CD4-positive, alpha-beta T cell treated with Interleukin-10 for 1 hour (primary cell): ENCODE measurements at regions not wholly inside any gene's neighbourhood (a gene's known extent, or its start where the extent isn't known, plus 50 kb on each side); places are given as distances from the start of the nearest gene placed in this dataset.

ENCODE experiments used
- DNase-seq: peaks from one replicate; pipeline ENCODE4 v3.0.0-alpha.2; 2020

DNA sequence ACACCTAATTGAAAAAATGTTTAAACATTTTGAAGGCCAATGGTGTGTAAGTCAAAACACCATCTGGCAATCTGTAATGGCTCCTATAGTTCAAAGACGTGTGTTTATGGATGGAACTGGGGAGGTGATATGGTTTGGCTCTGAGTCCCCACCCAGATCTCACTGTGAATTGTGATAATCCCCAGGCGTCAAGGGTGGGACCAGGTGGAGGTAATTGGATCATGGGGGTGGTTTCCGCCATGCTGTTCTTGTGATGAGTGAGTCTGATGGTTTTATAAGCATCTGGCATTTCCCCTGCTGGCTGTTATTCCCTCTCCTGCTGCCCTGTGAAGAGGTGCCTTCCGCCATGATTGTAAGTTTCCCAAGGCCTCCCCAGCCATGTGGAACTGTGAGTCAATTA lies 52.2 kb downstream of the ADRA2C start:
- DNase-seq, result no peak

- DNase-seq, result no peak
These were observed 53.2 kb downstream of the ADRA2C start for GRCh38 chr4:3819210-3819919.

DNA sequence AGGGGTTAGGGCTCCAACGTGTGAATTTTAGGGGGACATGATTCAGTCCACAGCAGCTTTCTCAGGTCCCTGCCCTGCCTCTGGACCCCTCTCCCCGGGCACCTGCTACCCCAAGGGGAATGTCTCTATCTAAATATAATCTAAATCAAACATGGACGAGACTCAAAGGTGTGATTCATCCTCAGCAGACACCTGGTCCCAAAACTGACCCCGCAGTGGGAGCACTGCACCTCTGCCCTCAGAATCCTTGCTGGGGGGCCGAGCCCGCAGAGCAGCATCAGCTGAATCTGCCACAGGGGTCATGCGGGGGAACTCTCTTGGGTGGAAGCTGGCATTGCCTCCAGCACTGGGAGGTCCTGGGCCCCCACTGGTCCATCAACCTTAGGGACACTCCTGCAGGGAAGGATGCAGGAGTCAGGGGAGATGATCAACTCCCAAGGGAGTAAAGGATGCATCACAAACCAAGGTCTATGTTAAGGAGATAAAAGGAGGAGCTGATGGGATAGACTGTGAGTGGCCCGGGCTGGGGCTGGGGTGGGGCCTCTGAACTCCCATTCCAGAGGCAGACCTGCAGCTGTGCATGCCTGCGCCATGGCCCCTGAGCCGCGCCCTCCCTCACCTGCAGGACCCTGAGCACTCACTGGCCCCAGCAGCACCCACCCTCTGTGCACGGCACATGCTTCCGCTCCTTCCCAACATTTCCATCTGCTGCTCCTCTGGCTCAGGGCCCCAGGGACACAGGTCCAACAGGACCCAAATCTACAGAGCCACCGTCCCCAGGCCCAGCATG lies 54.0 kb downstream of the ADRA2C start:
- DNase-seq, result no peak

DNA sequence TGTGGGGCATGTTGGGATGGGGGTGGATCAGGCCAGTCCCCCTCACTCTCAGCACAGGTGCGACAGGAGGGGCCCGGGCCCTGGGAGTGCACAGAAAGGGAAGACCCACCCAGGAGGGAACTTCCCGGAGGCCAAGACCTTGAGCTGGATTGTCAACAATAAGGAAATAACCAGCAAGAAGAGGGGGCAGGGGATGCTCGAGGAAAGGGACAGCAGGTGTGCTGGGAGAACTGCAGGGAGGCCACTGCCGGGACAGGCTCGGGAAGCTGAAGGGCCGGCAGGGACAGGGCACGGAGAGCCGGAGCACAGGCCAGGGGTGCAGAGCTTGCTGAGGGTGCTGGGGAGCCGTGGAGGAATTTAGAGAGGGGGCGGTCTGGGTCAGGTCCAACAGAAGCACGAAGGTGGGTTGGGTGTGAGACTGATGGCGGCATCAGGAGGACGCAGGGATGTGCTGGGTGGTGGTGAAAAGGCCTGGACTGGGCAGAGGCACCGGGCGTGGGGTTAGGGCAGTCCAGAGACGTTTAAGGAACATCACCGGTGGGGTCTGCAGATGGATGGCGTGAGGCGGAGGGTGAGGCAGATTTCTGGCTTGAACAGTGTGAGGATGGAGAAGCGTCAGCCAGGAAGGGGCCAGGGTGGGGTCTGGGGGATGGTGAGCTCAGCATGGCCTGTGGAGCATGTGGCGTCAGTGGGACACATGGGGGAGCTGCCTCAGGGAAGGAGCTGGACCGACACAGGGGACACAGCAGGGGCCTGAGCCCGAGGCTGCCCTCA lies 54.8 kb downstream of the ADRA2C start:
- DNase-seq, result no peak

- no peak for DNase-seq
These were observed 55.5 kb downstream of the ADRA2C start for GRCh38 chr4:3821580-3822229.

DNA sequence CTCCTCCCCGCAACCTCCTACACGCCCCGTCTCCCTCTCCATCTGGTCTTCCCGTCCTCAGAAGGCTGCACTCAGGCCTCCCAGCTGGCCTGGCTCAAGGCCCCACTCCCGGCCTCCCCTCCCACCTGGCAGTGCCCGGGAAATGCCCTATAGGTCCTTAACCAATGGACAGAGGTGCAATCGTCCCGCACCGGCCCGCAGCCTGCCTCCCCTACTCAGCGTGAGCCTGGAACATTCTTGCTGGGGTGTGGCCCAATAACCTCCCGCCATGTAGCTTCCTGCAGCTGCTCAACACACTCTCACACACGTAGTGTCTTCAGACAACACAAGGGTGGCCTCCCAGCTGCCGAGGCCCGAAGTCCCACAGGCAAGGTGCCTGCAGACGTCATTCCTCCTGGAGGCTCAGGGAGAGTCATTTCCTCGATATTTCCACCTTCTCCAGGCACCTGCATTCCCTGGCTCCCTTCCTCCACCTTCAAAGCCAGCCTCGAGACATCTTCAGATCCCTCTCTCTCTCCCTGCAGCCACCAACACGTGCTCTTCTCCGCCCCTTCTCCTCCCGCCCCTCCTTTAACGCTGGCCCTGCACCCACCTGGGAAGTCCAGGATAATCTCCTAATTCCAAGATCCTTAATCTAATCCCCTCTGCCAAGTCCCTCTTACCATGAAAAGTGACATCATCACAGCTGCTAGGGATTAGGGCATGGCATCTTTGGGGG lies 56.2 kb downstream of the ADRA2C start:
- DNase-seq, result no peak

DNA sequence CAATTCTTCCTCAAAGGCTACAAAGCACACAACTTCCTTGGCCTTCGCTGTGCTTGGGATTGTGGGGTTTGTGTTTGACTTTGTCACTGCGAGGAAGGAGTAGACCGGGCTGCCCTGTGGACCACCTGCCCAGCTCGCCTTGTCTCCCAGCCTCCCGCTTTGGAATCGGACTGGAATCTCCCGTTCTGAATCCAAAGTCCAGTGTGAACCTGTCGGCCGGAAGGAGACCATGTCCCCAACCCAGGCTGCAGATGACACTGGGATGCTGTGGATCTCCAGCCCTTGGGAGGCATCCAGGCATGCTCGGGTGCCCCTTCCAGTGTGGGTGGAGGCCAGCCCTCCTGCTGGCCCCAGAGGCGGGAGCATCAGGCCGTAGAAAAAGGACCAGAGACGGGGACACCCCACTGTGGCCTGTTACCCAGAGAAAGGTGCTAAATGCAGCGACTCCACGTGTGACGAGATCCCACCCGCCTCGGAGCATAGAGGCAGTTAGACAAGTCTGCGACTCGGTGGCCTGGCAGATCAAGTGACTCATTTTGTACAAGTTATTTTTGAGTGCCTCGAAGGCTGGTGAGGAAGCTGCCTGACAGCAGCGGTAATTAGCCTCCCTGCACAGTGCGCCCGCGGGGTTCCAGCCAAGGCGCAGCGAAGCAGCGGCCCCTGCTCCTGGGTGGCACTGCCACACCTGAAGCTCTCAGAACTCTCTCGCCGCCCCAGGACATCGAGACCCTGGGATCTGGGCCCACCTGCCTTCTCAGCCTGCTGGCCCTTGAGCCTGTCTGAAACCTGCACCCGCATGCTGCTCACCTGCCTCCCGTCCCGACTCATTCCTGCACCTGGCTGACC lies 57.5 kb downstream of the ADRA2C start:
- DNase-seq, result no peak

DNA sequence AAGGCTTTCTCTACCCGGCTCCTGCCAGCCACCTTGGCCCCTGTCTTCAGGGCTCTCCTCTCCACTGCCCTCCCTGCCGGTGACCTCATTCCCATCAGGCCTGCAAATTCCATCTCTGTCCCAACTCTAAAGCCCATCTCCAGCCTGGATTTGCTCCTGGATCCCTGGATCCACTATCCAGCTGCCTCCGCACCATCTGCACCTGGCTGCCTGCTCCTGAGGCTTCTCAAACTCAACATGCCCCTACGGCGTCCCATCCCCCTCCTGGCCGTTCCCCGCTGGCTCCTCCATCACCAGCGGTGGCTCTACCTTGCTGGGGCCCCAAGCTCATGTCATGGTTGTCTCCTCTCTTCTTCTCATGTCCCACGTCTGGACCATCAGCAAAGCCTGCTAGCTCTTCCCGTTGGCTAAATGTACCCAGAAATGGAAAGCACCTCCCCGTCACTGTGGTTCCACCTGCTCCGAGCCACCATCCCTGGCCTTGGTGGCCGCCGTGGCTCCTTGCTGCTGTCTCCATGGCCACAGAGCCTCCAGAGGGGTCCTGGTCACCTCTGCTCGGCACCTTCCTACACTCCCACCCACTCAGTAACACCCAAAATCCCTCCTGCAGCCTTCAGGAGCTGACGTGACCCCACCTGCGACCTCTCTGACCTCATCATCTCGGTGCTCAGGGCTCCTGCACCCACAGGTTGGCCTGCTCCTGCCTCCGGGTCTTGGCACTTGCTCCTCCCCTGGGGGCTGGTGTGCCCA lies 58.5 kb downstream of the ADRA2C start:
- no peak for DNase-seq

DNA sequence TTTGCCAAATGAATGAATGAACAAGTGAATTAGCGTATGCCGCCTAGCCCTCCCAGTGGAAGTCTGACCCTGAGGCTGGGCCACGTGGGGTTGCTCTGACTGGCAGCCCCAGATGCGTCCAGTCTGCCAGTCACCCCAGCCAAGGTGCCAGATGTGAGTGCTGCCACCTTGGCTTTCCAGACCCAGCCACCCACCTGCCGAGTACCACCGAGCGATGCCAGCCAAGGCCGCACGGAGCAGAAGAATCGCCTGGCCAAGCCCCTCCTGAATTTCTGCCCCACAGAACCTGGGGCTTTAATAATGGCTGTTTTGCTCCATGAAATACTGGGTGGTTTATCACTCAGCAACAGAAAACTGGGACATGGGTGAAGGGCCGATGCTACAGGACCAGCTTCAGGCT lies 59.3 kb downstream of the ADRA2C start:
- DNase-seq, result no peak

- DNase-seq, result no peak
These were observed 60.3 kb downstream of the ADRA2C start for GRCh38 chr4:3826247-3827172.

DNA sequence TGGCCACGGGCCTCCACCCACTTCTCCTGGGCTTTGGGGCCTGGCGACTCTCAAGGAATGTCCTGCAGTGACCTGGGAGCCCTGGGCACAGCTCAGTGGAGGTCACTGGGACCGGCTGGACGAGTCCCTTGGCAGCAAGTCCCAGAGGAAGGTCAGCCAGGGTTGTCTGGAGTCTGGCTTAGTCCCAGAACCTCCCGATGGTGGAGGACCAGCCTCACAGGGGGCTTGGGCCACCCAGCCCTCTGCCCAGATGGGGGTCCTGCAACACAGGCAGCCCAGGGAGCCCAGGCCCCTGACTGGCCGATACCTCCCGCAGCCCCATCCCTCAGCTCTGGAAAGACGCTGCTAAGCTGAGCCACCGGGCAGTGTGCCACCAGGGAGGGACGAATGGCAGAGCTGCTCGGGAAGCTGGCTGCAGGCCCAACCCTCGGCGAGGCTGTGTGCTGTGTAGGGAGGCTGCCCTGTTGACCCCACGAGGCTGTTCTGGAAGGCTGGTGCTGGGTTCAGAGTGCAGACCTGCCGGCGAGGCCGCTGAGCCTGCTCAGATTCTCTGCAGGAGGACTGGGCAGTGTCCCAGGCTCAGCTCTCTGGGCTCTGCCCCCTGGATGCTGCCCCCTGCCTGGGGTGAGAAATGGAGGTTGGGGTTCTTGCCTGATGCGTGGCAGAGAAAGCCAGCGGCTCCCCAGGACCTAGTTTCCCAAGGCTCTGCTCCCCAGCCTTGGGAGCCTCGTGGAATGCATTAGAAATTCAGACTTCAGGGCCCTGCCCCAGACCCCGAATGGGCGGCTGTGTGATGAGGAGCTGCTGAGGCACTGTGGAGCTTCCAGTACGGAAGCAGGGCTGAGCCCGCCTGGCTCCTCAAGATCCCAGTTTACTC lies 61.7 kb downstream of the ADRA2C start:
- DNase-seq, result no peak

- no peak for DNase-seq
These were observed 62.4 kb downstream of the ADRA2C start for GRCh38 chr4:3828546-3828945.

GRCh38 chr4:3829211-3829955 lies 63.2 kb downstream of the ADRA2C start:
- no peak for DNase-seq

DNA sequence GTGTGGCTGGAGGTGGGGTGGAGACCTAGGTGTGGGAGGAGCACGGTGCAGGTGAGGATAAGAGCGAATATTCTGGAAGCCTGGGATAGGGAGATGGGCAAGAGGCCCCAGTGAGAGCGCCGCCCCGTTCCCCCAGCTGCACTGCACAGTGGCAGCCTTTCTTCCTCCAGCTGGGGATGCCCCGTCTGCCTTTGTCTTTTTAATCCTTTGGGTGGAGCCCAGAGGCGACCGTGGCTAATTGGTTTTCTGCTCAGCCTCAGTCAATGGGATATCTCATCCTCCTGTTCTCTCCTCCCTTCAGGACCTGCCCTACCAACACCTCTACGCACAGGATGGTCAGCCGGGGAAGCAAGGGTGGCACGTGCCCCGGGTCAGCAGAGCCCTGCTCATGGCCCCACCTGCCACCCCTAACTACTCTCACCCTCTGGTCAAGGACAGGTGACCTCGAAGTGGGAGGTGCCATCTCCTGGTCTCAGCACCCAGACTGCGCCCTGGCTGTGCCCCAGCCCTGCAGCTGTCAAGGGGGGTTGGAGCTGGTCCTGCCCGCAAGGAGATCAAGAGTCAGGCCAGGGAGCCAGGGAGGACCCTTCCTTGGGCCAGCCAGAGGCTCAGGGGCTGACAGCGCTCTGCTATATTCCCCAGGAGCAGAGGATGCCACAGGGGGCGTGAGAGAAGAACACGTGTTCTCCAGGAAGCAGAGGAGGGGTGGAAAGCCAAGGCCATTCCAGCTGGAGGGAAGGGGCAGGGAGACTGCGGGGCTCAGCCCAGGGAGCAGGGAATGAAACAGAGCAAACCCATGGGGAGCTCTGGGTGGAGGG lies 64.0 kb downstream of the ADRA2C start:
- no peak for DNase-seq

- no peak for DNase-seq
These were observed 64.8 kb downstream of the ADRA2C start for GRCh38 chr4:3830774-3831528.

DNA sequence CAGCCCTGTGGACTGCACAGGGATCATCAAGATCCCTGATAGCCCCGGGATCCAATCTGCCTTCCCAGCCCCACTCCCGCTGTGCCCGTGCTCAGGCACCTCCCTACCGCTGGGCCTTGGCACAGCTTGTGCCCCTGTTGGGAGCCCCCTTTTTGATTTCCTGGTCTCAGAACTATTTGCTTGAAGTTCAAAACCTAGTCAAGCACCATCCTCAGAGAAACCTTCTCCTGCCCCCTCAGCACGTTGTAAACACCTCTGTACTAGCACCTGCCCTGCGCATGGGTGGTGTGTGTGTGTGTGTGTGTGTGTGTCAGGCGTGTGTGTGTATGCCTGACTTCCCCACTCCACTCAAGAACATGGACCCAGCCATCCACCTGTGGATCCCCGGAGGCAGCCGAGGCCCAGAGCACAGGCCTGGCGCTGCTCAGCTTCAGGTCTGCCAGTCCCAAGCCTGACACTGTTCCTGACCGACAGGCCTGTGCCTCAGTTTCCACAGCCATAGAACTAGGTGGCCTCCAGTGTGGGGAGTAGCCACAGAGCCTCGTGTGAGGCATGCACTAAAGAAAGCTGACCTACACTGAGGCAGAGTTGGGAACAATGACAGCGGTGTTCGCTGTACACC lies 65.5 kb downstream of the ADRA2C start:
- DNase-seq, result no peak
